SU-DHL-6 (cell line): ENCODE measurements at regions not wholly inside any gene's neighbourhood (a gene's known extent, or its start where the extent isn't known, plus 50 kb on each side); places are given as distances from the start of the nearest gene placed in this dataset.

Experiments
- H2AFZ ChIP-seq: fragments of 200-600 bp; sonication (generic); 2 replicates; pipeline ENCODE4 v1.6.1; 2014; ENCODE audit warnings: low read depth, mild to moderate bottlenecking, moderate library complexity, mixed read lengths, antibody characterized with exemption, low read length; ENCODE audit not compliant: severe bottlenecking
- H3F3A ChIP-seq: fragments of 200-600 bp; shearing (Covaris generic); 2 replicates; pipeline ENCODE4 v1.6.0; 2016; ENCODE audit warnings: antibody characterized with exemption, mild to moderate bottlenecking; ENCODE audit not compliant: insufficient read depth
- H3K27ac ChIP-seq: fragments of 200-600 bp; sonication (generic); 2 replicates; pipeline ENCODE4 v1.5.1; 2016; ENCODE audit warnings: low read depth, mild to moderate bottlenecking, low read length, moderate library complexity, mixed read lengths
- H3K27me3 ChIP-seq: fragments of 200-600 bp; sonication (generic), shearing (Covaris generic); 2 replicates; pipeline ENCODE4 v1.6.0; 2014; ENCODE audit warnings: mild to moderate bottlenecking, low read length
- H3K36me3 ChIP-seq: fragments of 200-600 bp; sonication (generic); 2 replicates; pipeline ENCODE4 v1.6.1; 2014; ENCODE audit warnings: mild to moderate bottlenecking, low read length, mixed read lengths
- H3K4me2 ChIP-seq: fragments of 300-600, 200-600 bp; shearing (Covaris generic), sonication (generic); 2 replicates; pipeline ENCODE4 v1.6.0; 2014; ENCODE audit warnings: low read length, low read depth, mild to moderate bottlenecking; ENCODE audit not compliant: poor library complexity, severe bottlenecking
- H3K4me3 ChIP-seq: fragments of 200-600 bp; sonication (generic); 2 replicates; pipeline ENCODE4 v1.5.1; 2014; ENCODE audit warnings: antibody characterized with exemption, low read length, mild to moderate bottlenecking, mixed read lengths; ENCODE audit not compliant: insufficient read depth, poor library complexity, severe bottlenecking
- H3K79me2 ChIP-seq: fragments of 200-600 bp; sonication (generic); 2 replicates; pipeline ENCODE4 v1.6.1; 2014; ENCODE audit warnings: mild to moderate bottlenecking, low read length, moderate library complexity; ENCODE audit not compliant: insufficient read depth
- H3K9ac ChIP-seq: fragments of 200-600 bp; sonication (generic); 2 replicates; pipeline ENCODE4 v1.7.0; 2014; ENCODE audit warnings: mild to moderate bottlenecking, low read length
- H3K9me2 ChIP-seq: fragments of 200-600 bp; sonication (generic); replicated peaks from 2 replicates; pipeline ENCODE4 v1.6.1; 2014; ENCODE audit warnings: low read length; ENCODE audit not compliant: insufficient read depth
- H3K9me3 ChIP-seq: fragments of 200-600 bp; sonication (generic); 2 replicates; pipeline ENCODE4 v1.6.1; 2014; ENCODE audit warnings: low read length, mixed read lengths; ENCODE audit not compliant: insufficient read depth
- H4K20me1 ChIP-seq: fragments of 200-600 bp; sonication (generic); 2 replicates; pipeline ENCODE4 v1.6.1; 2014; ENCODE audit warnings: low read depth, mild to moderate bottlenecking, antibody characterized with exemption, low read length, moderate library complexity, mixed read lengths
- CTCF ChIP-seq: fragments of 200-600 bp; sonication (generic); IDR thresholded peaks from one replicate; pipeline ENCODE4 v1.5.1; 2017; ENCODE audit warnings: antibody characterized with exemption, mild to moderate bottlenecking, low read length, moderate library complexity; ENCODE audit not compliant: insufficient read depth, poor library complexity, severe bottlenecking
- EZH2phosphoT487 ChIP-seq: fragments of 200-600 bp; sonication (generic), shearing (Covaris generic); conservative IDR thresholded peaks from 2 replicates; pipeline ENCODE4 v1.6.1; 2018; ENCODE audit warnings: mild to moderate bottlenecking, antibody characterized with exemption, low read length, moderate library complexity, mixed read lengths

GRCh38 chr10:45550903-45551786, 121.4 kb downstream of the ZFAND4 start:
- no peaks in the 10 kb centered on the region for H3K27me3 ChIP-seq
- TF ChIP-seq EZH2phosphoT487 (no peak), CTCF (no peak)
- no peak overlapping the region for H3K27ac ChIP-seq
- no peaks in the 10 kb centered on the region for H3K79me2 ChIP-seq
- no peak overlapping the region for H3K9ac ChIP-seq
- H3K9me3 ChIP-seq: no peaks in the 10 kb centered on the region
- H2AFZ ChIP-seq: no peak overlapping the region
- H3F3A ChIP-seq: 0 out of 2 replicates have a peak, but pooled peaks cover 4% of the 10 kb centered on the region
- no peaks in the 10 kb centered on the region for H4K20me1 ChIP-seq
- no peak overlapping the region for H3K4me3 ChIP-seq
- no peaks in the 10 kb centered on the region for H3K36me3 ChIP-seq
- H3K9me2 ChIP-seq: no peaks in the 10 kb centered on the region
- H3K4me2 ChIP-seq: no peak overlapping the region

GRCh38 chr10:45548068-45548467, 124.5 kb downstream of the ZFAND4 start:
- Histone ChIP-seq H3K4me3 (no peak overlapping the region), H4K20me1 (no peaks in the 10 kb centered on the region), H3K27me3 (no peaks in the 10 kb centered on the region), H3K9me3 (no peaks in the 10 kb centered on the region), H2AFZ (no peak overlapping the region), H3K9ac (no peak overlapping the region), H3K27ac (no peak overlapping the region), H3K79me2 (no peaks in the 10 kb centered on the region), H3K36me3 (no peaks in the 10 kb centered on the region), H3F3A (no peaks in the 10 kb centered on the region), H3K9me2 (no peaks in the 10 kb centered on the region), H3K4me2 (no peak overlapping the region)
- TF ChIP-seq CTCF (no peak), EZH2phosphoT487 (no peak)

DNA sequence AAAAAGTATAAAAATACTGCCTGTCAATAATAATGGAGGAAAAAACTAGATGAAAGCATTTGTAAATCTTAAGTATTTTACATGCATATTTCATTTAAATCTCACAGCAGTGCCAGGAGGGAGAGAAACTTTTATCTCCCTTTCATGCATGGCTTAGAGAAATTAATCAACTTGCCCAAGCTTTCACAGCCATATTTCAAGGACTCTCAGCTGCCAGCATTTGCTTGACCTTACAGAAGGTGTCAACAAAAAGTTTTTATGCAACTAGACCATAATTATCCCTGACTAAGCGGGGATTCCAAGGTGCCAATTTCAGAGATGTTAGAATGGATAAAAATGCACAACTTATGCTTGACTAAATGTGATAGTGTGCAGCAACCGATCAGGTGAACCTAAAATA, 125.4 kb downstream of the ZFAND4 start:
- H3K79me2 ChIP-seq: no peaks in the 10 kb centered on the region
- no peaks in the 10 kb centered on the region for H3F3A ChIP-seq
- H2AFZ ChIP-seq: no peak overlapping the region
- H3K27ac ChIP-seq: no peak overlapping the region
- TF ChIP-seq EZH2phosphoT487 (no peak), CTCF (no peak)
- H3K4me2 ChIP-seq: no peak overlapping the region
- H3K4me3 ChIP-seq: no peak overlapping the region
- no peaks in the 10 kb centered on the region for H3K36me3 ChIP-seq
- no peak overlapping the region for H3K9ac ChIP-seq
- H3K9me3 ChIP-seq: no peaks in the 10 kb centered on the region
- H3K27me3 ChIP-seq: no peaks in the 10 kb centered on the region
- no peaks in the 10 kb centered on the region for H3K9me2 ChIP-seq
- no peaks in the 10 kb centered on the region for H4K20me1 ChIP-seq
